ENCODE measurements at regions not wholly inside any gene's neighbourhood (a gene's known extent, or its start where the extent isn't known, plus 50 kb on each side); places are given as distances from the start of the nearest gene placed in this dataset.

DNA sequence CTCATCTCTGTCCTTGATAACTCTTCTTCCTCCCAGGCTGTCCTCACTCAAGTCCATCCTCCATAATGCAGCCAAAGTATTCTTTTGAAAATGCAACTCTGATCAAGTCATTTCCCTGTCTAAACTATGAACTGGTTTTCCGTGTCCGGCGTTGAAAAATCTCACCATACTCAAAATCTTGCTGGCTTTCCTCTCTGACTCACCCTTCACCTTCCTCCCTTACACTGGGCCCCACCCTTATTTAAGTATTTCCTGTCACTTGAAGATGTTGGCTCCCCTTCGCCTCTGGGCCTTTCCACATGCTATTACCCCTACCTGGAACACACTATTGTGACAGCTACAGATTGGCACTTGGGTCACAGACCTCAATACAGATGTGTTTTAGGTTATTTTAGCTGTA lies 515.6 kb downstream of the INHBA start:
- no peaks in the 10 kb centered on the region for H3K36me3 ChIP-seq
- no peak overlapping the region for H3K27ac ChIP-seq
- TF ChIP-seq, protein P1, sequence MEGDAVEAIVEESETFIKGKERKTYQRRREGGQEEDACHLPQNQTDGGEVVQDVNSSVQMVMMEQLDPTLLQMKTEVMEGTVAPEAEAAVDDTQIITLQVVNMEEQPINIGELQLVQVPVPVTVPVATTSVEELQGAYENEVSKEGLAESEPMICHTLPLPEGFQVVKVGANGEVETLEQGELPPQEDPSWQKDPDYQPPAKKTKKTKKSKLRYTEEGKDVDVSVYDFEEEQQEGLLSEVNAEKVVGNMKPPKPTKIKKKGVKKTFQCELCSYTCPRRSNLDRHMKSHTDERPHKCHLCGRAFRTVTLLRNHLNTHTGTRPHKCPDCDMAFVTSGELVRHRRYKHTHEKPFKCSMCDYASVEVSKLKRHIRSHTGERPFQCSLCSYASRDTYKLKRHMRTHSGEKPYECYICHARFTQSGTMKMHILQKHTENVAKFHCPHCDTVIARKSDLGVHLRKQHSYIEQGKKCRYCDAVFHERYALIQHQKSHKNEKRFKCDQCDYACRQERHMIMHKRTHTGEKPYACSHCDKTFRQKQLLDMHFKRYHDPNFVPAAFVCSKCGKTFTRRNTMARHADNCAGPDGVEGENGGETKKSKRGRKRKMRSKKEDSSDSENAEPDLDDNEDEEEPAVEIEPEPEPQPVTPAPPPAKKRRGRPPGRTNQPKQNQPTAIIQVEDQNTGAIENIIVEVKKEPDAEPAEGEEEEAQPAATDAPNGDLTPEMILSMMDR (IDR thresholded peaks at IDR 0.05): no peak
- DNase-seq (ENCODE audit: low spot score) (no peak), ATAC-seq (ENCODE audit: insufficient number of reproducible peaks, low FRiP score, low read depth) (no peak)
- H3K27me3 ChIP-seq (replicated peaks; ENCODE audit: insufficient read depth): no peaks in the 10 kb centered on the region
- H3K4me1 ChIP-seq (ENCODE audit: control insufficient read depth in 1 of 2, low read depth in 2 of 2): peaks cover 20 to 33% of the 10 kb centered on the region in 2 donors
- no peak overlapping the region for H3K4me3 ChIP-seq
- H3K9me3 ChIP-seq: no peaks in the 10 kb centered on the region

DNA sequence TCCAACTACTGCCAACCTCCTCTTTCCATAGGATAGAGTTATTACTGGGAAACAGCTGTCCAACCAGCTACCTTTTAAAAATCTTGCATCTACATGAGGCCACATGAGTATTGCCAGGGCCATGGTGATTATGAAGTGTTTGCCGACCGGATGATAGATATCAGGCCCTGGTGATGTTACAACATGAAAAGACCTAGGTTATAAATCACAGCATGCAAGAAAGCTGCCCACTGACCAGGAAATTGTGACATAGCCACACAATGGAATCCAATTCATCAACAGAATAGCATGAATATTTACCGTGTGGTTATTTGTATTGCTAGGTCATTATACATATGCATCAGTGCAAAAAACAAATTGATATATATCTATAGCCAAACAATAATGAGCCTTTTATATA lies 517.0 kb downstream of the INHBA start:
- DNase-seq (ENCODE audit: low spot score) (no peak), ATAC-seq (ENCODE audit: insufficient number of reproducible peaks, low FRiP score, low read depth) (no peak)
- Histone ChIP-seq H3K36me3 (no peaks in the 10 kb centered on the region), H3K27ac (no peak overlapping the region), H3K4me3 (no peak overlapping the region), H3K9me3 (no peaks in the 10 kb centered on the region), H3K4me1 (ENCODE audit: control insufficient read depth in 1 of 2, low read depth in 2 of 2) (peaks cover 14 to 28% of the 10 kb centered on the region in 2 donors), H3K27me3 (replicated peaks; ENCODE audit: insufficient read depth) (no peaks in the 10 kb centered on the region)
- TF ChIP-seq, protein P1 (IDR thresholded peaks at IDR 0.05): no peak

DNA sequence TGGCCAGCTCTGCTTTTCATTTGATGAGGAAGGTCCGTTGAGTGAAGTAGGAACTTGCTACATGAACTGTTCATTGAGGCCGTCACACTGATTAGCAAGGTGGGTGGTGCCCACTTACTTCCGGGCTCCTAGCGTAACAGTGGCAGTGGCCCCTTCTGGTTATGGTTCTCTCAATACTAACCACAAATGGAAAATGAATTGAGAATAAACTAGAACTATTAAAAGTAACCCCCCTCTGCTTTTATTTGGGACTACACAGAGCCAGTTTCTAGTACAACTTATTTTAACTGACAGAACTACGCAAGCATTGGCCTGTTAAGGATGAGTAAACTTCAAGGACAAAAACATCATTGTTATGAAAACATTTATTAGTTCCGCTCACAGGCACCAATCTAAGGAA lies 519.1 kb downstream of the INHBA start:
- H3K36me3 ChIP-seq: no peaks in the 10 kb centered on the region
- DNase-seq (ENCODE audit: low spot score) (no peak), ATAC-seq (ENCODE audit: insufficient number of reproducible peaks, low FRiP score, low read depth) (no peak)
- peaks cover 8 to 11% of the 10 kb centered on the region in 2 donors for H3K4me1 ChIP-seq (ENCODE audit: control insufficient read depth in 1 of 2, low read depth in 2 of 2)
- H3K27ac ChIP-seq: no peak overlapping the region
- no peak overlapping the region for H3K4me3 ChIP-seq
- H3K9me3 ChIP-seq: no peaks in the 10 kb centered on the region
- TF ChIP-seq, protein P1 (IDR thresholded peaks at IDR 0.05): no peak
- H3K27me3 ChIP-seq (replicated peaks; ENCODE audit: insufficient read depth): no peaks in the 10 kb centered on the region

DNA sequence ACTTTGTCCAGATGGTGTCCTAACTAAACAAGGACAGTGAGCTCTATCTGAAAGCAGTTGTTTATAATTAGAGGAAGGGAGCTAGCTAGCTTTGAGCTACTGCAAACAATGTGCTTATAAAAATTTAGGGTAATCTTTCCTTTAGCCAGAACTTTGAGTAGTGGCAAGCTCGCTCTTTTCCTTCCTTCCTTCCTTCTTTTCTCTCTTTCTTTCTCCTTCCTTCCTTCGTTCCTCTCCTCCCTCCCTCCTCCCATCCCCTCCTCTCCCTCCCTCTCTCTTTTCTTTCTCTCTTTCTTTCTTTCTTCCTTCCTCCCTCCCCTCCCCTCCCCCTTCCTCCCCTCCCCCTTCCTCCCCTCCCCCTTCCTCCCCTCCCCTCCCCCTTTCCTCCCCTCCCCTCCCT lies 520.1 kb downstream of the INHBA start:
- Histone ChIP-seq H3K27me3 (replicated peaks; ENCODE audit: insufficient read depth) (no peaks in the 10 kb centered on the region), H3K27ac (no peak overlapping the region), H3K4me3 (no peak overlapping the region), H3K36me3 (no peaks in the 10 kb centered on the region), H3K4me1 (ENCODE audit: control insufficient read depth in 1 of 2, low read depth in 2 of 2) (peaks cover 0 to 2% of the 10 kb centered on the region in 2 donors), H3K9me3 (no peaks in the 10 kb centered on the region)
- no peak for ATAC-seq (ENCODE audit: insufficient number of reproducible peaks, low FRiP score, low read depth)
- no peak for DNase-seq (ENCODE audit: low spot score)
- TF ChIP-seq, protein P1 (IDR thresholded peaks at IDR 0.05): no peak

DNA sequence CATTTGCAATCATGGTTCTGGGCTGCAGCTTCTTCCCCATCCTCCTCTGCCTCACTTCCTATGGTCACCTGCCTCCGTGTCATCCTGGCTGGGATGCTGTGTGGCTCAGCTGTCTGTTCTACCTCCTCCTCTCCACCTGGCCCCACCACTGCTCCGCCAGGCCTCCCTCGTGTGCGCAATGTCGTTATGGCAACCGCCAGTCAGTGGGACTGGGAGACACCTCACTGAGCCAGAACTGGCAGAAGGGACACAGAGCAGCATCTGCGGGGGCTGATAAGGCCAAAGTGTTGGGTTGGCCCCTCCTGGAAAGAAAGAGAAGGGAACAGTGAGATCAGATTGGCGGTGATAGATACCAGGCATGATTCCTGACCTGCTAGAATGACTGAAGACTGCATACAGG lies 527.5 kb downstream of the INHBA start:
- TF ChIP-seq, protein P1 (IDR thresholded peaks at IDR 0.05): no peak
- Histone ChIP-seq H3K4me3 (no peak overlapping the region), H3K9me3 (no peaks in the 10 kb centered on the region), H3K36me3 (no peaks in the 10 kb centered on the region), H3K4me1 (ENCODE audit: control insufficient read depth in 1 of 2, low read depth in 2 of 2) (no peaks in the 10 kb centered on the region), H3K27me3 (replicated peaks; ENCODE audit: insufficient read depth) (no peaks in the 10 kb centered on the region), H3K27ac (no peak overlapping the region)
- DNase-seq (ENCODE audit: low spot score): no peak
- ATAC-seq (ENCODE audit: insufficient number of reproducible peaks, low FRiP score, low read depth): no peak
